ENCODE measurements at regions not wholly inside any gene's neighbourhood (a gene's known extent, or its start where the extent isn't known, plus 50 kb on each side); places are given as distances from the start of the nearest gene placed in this dataset.

DNA sequence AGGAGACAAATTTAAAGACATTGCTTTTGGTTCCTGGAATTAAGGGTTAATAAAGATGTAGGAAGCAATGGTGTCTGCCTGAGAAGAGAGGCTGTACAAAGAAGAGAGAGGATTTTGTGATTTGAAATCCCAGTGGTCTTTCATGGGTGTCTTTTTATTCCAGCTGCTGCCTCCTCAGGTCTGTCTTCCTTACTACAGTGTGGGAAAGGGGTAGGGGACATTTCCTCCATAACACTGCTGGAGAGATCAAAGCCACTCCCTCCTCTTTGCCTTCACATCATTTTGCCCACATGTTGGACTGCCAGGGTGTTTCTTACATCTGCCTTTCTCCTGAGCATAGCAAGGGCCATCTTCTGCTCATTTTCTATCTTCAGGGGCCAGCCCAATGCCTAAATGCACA is 348.5 kb downstream of the EN1 start:
- no peak for DNase-seq

DNA sequence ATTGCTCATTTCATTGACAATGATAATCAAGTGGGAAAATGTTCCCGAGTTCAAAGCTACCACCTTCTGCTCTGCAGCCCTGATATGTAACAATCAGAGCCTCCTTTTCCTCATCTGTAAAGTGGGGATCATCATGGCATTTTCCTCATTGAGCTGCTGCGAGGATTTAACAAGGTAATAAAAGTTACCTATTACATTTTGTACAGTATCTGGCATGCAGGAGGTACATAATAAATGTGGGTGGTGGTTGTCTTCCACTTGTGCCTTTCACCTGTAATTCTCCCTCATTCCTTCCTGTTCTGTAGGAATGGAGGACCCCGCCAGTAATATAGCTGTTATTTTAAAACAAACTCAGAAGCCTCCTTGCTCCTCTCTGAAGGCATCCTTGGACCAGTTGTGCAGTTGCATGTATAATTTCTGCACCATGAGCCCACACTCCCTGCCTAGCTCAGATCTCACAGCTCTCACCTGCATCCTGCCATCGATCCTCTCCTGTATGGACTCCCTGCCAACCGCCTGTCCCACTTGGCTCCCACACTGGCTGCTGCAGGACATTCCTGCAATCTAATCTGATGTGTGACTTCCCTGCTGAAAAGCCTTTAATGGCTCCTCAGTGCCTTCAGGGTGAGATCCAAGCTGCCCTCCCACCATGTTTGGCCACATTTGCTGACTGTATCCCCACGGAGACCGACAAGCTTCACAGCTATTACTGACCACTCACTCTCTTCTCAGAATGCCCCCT is 350.4 kb downstream of the EN1 start:
- no peak for DNase-seq

DNA sequence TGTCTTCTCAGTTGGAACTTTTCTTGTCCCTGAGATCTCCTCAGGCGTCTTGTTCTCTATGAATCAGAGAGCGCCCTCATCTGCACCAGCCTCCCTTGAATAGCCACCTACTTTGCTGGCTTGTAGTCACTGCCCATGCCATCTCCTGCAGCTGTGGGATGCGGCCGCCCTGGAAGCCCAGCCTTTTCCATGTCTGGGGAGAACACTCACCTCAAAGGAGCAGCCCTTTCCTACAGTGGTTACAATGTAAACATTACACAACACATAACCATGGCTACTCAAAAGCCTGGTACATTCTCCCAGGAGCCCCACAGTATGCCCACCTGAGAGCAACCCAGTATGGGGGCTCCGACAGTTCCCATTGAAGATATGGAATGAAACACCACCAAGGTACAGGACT is 351.0 kb downstream of the EN1 start:
- DNase-seq, result no peak

DNA sequence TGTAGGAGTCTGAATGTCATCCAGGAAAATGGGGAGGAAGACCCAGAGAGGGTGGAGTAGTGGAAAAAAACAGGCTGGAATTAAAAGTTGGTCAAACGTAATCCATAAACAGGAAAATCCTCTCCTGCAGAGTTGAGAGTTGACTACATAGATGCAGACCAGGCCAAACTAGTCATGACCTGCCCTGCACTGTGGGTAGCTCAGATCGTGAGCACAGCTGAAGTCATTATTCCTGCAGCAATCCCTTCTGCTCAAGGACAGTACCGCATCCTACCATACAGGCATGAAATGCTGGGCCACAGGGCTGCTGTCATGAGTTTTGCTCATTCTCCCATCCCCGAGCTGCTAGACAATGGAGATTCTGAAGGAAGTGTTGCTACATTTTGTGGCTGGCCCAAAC is 352.2 kb downstream of the EN1 start:
- no peak for DNase-seq

DNA sequence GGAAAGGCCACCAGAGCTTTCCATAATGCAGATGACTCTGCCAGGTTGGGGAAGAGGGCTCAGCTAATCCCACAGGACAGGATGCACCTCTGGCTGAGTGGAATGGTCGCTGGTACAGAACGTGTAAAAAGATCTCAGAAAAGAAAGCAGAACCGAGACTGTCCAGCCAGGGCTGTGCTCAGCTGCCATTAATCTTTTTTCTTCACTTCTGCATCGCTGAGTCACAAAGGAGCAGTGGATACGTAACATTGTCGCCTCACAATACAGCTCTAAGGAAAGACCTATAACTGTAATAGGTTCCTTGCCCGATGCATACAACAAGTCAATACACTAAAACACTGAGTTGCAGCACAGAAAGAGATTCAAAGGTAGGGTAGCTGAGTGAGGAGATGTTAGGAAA is 354.2 kb downstream of the EN1 start:
- no peak for DNase-seq

DNA sequence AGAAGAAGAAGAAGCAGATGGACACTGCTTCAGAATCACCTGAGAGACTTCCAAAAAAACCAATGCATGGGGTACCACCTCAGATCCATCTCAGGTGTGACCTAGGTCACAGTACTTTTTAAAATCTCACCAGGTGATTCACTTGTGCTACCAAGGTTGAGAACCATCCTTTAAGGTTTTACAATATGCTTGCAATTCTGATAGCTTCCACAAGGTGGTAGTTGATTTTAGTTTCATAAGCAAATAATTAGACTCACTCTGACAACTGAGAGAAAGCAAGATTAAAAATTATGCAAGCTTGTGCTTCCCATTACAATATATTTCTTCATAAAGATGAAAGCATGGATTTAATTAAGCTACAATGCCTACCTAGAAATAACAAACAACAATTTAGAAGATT is 355.1 kb downstream of the EN1 start:
- DNase-seq, result no peak

DNA sequence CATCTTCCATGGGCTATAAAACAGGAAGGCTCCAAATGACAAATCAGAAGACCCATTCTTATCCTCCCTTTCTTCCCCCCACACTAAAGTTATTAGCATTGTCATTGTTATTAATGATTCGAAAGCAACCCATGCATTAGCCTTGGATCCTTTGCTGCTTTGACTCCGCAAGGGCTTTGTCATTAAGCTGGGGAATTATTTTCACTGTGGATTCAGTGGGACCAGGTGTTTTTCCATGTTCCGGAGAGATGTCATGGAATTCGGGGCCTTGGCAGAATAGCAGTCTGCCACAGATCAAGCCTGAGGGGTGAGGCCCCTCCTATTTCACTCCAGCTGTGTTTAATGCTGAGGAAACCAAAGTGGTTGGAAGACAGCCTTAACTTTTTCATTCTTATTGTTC is 357.1 kb downstream of the EN1 start:
- DNase-seq, result no peak

DNA sequence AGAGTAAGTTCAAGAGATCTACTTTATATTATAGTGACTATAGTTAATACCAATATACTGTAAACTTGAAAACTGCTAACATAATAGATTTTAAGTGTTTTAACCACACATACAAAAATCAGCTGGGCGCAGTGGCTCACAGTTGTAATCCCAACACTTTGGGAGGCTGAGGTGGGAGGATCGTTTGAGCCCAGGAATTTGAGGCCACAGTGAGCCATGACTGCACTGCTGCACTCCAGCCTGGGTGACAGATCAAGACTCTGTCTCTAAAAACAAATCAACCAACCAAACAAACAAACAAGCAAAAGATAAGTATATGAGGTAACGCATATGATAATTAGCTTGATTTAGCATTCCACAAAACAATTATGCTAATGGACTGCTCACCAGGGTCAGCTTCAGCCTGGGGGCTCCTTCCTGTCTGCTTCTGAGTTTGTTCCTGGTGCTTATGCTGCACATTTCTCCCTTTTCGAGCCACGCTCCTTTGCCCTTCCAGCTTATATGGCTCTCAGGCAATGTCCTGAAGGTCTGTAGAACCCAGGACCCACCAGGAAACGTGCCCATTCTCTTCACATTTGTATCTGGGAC is 357.6 kb downstream of the EN1 start:
- no peak for DNase-seq

DNA sequence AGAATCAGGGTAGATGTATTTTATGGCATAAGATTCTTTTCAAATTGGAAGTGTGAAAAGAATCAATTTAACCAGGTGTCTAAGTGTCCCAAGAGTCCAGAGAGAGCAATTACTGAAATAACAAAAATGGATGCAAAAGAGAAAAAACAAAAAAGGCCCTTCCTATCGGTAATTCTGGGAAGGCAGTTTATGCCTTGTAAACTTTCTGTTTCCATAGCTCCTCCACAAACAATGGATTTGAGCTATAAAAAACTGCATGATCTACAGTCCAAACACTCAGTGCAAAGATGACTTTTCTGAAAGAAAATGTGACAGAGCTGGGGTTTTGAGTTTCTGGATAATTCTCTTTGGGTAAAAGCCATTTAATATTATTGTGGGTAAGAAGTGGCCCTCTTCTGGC is 366.1 kb downstream of the EN1 start:
- no peak for DNase-seq

DNA sequence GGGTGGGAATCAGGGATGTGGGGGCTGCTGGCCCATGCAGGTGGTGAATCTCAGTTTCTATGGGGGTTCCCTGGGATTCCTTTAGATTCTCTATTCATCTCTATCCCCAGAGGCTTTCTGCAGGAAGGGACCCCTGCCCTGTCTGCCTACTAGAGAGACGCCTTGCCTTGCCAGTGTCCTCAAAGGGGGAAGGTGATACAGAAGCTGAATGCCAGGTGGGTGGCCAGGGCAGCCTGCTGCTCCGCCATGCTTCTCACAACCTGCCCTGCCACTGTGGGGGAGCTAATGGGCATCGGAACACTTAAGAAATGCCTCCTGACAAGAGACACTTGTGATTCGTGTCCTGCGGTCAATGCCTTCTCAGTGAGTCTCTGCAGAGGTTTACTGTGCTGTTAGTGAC is 368.4 kb downstream of the EN1 start:
- no peak for DNase-seq

DNA sequence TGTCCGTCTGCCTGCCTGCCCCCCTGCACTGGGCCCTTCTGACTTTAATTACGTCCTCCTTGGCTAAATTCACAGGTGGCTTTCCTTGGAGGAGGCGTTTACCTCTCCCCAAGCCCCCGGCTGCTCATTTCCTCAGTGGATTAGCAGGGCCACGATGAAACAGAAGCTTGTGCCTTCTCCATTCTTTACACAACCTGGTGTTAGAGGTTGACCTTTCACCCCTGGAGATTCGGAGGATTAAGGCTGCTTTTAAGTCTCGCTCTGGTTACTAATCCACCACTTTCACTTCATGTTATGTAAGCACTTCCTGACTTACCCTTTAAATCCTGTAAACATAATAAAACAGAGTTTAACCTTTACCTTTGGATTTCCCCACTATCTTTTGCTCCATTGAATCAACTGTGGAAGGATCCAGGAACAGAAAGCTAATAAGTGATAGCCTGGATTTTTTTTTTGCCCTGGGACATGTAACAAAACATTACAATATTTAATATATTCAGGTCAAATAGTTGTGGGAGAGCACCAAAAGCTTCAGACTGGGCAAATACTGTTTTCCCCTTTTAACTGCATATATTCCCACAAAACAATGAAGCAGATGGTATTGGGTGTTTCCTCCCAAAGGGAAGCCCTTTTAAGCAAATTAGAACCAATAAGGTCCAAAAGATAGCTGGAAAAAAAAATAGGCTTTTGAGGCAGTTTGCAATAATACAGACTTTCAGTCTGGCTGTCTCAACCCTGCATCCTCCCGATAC is 370.2 kb downstream of the EN1 start:
- no peak for DNase-seq

DNA sequence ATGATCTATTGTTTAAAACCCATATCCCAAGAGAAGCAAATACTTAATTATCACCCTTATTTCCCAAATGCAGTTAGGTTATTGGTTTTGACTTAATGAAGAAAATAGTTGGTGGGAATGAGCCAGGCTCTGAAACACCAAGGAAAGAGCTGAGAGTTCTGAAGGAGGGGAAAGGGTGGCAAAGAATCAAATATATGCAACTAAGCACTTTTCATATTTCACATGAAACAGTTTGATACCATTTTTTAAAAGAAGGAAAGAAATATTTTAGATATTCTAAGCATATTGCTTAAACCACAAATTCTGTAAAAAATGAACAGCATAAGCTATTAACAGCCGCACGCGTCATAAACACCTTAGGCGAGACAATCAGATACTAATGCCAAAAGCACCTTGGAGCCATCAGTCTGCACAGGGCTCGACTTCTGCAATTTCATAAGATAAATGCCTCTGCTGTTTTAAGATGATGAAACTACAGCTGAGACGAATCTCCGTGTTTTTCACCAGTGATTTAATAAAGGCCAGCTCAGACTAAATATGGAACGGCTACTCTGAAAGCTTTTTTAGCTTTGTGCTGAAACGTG is 371.7 kb downstream of the EN1 start:
- DNase-seq, result no peak

DNA sequence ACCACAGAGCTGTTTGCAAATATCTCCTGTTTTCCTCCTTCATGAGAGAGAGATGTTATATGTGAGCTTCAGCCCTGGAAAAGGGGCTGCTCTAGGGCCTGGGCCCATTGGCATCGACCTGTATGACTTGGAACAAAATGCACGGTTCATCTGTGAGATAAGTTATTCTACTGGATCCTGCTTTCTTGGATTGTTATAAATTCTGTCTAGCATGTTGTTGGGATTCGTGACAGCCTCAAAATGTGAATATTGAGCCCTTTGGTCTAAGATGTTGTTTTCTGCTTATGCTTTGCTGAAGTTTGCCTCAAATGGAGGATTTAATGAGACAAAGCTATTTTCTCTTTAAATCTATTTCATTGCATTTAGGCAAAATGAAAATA is 372.9 kb downstream of the EN1 start:
- no peak for DNase-seq

DNA sequence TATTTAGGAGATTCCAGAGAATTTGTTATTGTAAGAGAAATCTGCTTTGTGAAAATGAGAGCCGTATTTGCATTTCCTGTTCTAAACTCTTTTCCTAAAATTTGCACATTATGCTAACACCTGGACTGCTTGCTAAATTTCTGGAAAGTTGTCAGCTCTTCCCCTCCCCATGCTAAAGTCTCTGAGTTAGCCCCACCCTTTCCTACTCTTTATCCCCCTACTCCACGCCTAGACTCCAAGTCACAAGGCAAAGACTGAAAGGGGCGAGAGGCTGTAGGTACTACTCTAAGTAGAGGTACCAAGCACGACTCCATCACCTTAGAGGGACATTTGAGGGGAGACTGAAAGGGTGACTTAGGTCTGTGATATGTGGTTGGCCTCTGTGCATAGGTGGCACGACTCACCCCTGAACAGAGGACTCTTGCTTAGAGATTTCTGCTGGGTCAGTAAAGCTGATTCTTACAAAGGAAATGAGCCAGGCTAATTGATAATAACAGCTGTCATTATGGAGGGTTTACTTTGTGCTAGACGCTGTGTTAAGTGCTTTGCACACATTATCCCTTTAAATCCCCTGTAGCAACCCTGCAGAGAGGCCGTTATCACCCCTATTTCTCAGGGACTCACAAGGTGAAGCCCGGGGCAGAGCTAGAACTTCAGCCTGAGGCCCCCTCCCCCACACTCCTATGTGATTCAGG is 373.5 kb downstream of the EN1 start:
- DNase-seq, result no peak

DNA sequence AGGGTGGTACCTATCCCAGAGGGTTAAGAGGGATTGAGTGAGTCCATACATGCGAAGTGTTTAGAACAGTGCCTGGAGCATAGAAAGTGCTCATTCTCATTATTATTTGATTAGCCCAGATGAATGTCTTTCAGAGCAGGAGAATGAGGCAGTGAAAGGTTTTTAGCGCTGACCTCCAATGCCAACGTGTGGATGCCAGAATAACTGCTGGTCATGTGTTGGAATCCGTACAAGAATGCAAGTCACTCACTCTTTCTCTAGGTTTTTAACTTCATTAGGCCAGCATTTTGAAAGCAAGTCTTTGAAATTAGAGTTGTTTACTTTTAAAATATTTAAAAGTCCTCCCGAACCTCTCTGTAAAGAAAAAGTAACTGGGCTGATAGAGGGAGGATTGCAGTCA is 374.2 kb downstream of the EN1 start:
- no peak for DNase-seq

DNA sequence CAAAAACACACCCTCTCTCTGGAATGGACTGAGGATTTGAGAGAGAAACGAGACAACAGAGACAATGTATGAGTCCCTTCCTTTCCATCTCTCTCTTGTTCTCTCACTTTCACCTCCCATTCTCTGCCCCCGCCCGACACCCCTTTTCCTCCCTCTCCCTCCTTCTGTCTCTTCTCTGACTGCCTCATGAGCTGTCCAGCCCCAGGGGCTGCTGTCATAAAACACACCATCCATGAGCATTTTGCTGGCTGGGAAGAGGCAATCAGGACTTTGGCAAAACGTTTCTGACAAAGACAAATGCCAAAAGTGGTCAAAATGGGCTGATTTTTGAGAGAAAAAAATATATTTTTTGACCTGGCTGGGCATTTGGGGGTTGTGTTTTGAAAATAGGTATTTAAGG is 377.2 kb downstream of the EN1 start:
- no peak for DNase-seq

DNA sequence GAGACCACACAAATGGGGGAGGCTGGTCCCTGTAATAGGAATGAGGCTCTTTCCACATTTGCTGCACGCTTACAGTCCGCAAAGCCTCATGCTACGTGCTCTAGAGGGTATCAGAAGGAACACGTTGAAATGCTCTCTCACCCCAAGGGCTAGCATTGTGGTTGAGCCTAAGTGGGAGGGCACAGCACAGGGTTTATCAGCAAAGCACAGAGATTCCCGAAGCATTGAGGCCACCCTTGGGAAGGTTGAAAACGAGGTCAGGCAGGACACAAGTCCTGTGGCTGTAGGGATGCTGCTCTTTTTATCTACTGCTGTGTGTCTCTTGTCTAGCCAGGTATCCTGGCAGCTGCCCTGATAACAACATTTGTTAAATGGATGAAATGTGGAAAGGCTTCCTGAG is 378.3 kb downstream of the EN1 start:
- DNase-seq, result no peak

DNA sequence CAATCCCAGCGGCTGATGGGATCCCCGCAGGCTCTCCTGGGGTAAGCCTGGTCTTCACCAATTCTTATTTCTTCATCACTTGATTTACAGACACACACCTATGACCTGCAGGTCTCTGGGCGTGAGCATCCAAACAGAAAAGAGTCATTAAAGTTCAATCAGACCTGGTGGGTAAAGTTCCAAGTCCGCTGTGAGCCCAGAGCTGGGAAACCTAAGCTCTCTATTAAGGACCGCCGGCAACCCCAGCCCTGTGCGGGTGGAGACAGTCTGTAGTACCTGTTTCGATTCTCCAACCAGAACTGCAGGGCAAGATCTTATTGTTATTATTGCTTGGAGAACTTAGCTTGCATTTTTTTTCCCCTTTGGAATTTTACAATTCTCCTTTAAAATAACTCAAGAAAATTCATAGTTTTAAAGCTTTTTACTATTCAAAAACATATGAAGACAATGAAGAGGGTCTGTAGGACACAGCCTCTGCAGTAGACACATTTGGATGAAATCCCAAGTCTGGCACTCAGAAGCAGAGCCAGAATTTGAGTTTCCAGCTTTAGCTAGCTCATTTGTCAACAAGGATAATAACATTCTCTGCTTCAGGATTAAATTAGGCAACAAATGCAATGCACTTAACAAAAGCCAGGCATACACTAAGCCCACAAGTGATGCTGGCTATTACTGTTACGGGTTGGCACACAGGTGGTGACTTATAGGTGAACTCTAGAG is 376.4 kb downstream of the INSIG2 start:
- DNase-seq, result no peak

DNA sequence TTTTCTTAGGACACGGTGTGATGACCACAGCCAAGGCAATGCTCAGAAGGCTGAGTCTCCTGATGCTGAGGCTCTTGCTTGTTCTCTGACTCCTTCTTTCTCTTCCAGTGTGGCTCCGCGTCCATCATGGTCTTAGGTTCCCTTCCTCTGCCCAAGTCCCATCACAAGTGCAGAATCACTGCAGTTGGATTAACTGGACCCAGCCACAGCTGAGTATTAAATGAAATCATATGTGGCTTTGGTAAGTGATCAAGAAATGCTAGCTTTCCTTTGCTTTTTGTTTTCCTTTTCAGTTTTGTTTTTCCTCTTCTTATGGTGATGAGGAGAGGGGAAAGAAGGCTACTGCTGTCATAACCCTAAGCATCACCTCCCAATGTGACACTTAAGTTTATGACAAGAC is 375.8 kb downstream of the INSIG2 start:
- DNase-seq, result no peak

DNA sequence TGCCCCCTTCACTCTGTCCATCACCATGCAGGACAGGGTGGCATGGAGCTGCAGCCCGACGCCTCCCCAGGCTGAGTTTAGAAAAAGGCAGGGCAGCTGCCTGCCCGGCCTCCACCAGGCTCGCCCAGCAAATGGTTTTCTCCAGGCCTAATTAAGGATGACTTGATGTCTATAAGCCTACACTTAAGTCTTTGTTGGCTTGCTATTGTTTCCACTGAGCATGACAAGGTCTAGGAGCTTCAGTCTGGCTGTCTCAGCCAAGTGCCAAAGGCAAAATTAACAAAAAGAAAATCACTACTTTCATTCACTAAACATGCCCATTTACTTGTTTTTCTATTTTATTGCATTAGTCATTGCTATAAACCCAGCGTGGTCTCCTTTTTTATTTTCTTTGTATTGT is 372.2 kb downstream of the INSIG2 start:
- DNase-seq, result no peak

DNA sequence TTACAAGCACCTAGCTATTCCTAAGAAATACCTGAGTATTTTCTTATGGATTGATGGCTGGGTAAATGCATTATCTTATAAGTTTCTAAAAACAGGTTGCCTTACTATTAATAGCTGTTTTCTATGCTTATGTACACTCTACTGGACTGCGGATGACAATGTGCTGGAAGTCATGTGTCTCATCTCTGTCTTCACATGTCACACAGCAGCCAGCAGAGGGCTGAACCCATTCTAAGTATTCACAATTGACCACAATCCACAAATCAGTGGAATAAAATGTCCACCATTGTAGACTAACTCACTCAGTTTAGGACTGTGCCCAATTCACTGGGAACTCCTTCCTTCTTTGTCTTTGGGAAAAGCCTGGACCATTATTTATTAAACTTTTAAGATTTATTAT is 371.2 kb downstream of the INSIG2 start:
- DNase-seq, result no peak

DNA sequence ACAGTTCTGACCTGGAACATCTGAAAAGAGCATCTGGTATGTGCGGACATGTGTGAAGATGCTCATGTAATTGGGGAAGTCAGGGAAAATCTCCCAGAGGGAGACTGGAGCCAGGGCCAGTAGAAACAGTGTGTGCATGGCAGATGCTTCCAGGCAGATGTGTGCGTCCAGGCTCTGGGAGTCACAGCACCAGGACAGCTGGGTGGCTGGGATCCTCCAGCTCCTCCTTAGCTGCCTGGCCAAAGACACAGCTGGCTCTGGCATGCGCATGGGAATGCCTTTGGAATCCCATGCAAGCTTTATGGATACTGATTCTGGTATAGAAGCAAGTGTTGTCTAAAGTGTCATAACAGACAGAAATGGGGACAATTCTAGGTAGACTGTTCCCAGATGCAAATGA is 369.7 kb downstream of the INSIG2 start:
- no peak for DNase-seq

DNA sequence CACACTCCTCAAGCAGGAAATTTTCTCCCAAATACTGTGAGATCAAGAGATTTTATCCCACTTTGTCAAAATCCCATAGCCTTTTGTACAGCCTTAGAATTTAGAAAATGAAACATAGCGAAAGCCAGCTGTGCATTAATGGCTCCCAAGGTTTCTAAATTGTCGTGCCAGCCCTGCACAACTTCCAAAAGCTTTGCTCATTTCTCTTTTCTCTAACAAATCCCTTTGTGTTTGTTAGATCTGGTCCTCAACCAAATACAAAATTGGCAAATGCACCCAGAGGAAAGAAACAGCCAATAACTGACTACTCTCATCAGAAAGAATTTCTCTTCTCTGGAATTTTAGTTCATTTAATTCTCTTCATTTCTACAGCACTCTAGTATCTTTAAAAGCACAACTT is 361.1 kb downstream of the INSIG2 start:
- DNase-seq, result no peak

Measured in stimulated activated CD4-positive, alpha-beta T cell treated with anti-CD3 and anti-CD28 coated beads, Interleukin-4, amount 100 ng/mL, for 1 hour (primary cell).